Keratinocyte (primary cell): ENCODE measurements at regions not wholly inside any gene's neighbourhood (a gene's known extent, or its start where the extent isn't known, plus 50 kb on each side); places are given as distances from the start of the nearest gene placed in this dataset.

Experiments
- DNase-seq: peaks from one replicate; pipeline ENCODE4 v3.0.0-alpha.2; 2011; ENCODE audit warnings: low read depth, missing footprints, low spot score
- FAIRE-seq: peaks from 2 replicates; lab custom pipeline; 2011; peaks lifted over from hg19 to GRCh38; lab: Jason Lieb, UNC
- H2AFZ ChIP-seq: 2 replicates; pipeline ENCODE4 v1.6.0; 2012; ENCODE audit warnings: low read length, control low read depth, inconsistent platforms; ENCODE audit not compliant: control insufficient read depth
- H3K27ac ChIP-seq: 2 replicates; pipeline ENCODE4 v1.5.1; 2011; ENCODE audit warnings: low read length; ENCODE audit not compliant: control insufficient read depth, insufficient read depth
- H3K27me3 ChIP-seq: 3 replicates; pipeline ENCODE4 v1.6.0; 2011; ENCODE audit warnings: low read length; ENCODE audit not compliant: control insufficient read depth, insufficient read depth; ENCODE audit errors: extremely low read depth
- H3K36me3 ChIP-seq, 2 experiments: 2 replicates in 1 of 2; 3 replicates in 1 of 2; pipeline ENCODE4 v1.5.1; 2011; ENCODE audit warnings: low read length in 2 of 2, mild to moderate bottlenecking in 1 of 2; ENCODE audit not compliant: control insufficient read depth in 2 of 2, insufficient read depth in 2 of 2; ENCODE audit errors: extremely low read depth in 1 of 2
- H3K4me1 ChIP-seq: 3 replicates; pipeline ENCODE4 v1.5.1; 2011; ENCODE audit warnings: low read length; ENCODE audit not compliant: control insufficient read depth, insufficient read depth; ENCODE audit errors: extremely low read depth
- H3K4me2 ChIP-seq: 3 replicates; pipeline ENCODE4 v1.6.0; 2011; ENCODE audit warnings: low read depth, low read length; ENCODE audit not compliant: control insufficient read depth, insufficient read depth; ENCODE audit errors: extremely low read depth
- H3K4me3 ChIP-seq, 3 experiments: fragments of 200-600 bp in 1 of 3; sonication (generic) in 1 of 3; 2 replicates in 2 of 3; 3 replicates in 1 of 3; pipeline ENCODE4 v1.5.1; 2011 to 2016; ENCODE audit warnings: low read length in 3 of 3, mild to moderate bottlenecking in 3 of 3, control low read depth in 2 of 3, inconsistent platforms in 1 of 3, low read depth in 1 of 3, mixed read lengths in 1 of 3, mixed run types in 1 of 3, moderate library complexity in 1 of 3; ENCODE audit not compliant: control insufficient read depth in 2 of 3, insufficient read depth in 2 of 3; ENCODE audit errors: extremely low read depth in 1 of 3
- H3K79me2 ChIP-seq: 2 replicates; pipeline ENCODE4 v1.6.0; 2012; ENCODE audit warnings: low read length; ENCODE audit not compliant: control insufficient read depth, insufficient read depth
- H3K9ac ChIP-seq: 3 replicates; pipeline ENCODE4 v1.6.0; 2011; ENCODE audit warnings: low read length; ENCODE audit not compliant: control insufficient read depth, insufficient read depth; ENCODE audit errors: extremely low read depth
- H3K9me1 ChIP-seq: 3 replicates; pipeline ENCODE4 v1.6.0; 2011; ENCODE audit warnings: low read length; ENCODE audit not compliant: control insufficient read depth, insufficient read depth; ENCODE audit errors: extremely low read depth
- H3K9me3 ChIP-seq: 2 replicates; pipeline ENCODE4 v1.5.1; 2012; ENCODE audit warnings: low read depth, low read length; ENCODE audit not compliant: control insufficient read depth
- H4K20me1 ChIP-seq: 3 replicates; pipeline ENCODE4 v1.6.0; 2011; ENCODE audit warnings: low read length; ENCODE audit not compliant: control insufficient read depth, insufficient read depth; ENCODE audit errors: extremely low read depth
- EZH2 ChIP-seq: IDR thresholded peaks from one replicate; pipeline ENCODE4 v1.6.1; 2012; ENCODE audit warnings: inconsistent platforms, mild to moderate bottlenecking, low read length, moderate library complexity
- dilution Hi-C: fragments of 300-500 bp; cut with MboI; formaldehyde crosslinking; loops from one replicate; pipeline ENCODE4 v1.7.0; 2020; ENCODE audit warnings: low sequenced_read_pairs; ENCODE audit not compliant: extremely low pct_ligation_motif_present
- TF ChIP-seq, protein P1 (sequence below), 3 experiments: IDR thresholded peaks in 1 of 3; conservative IDR thresholded peaks in 1 of 3; optimal IDR thresholded peaks in 1 of 3; 2 replicates in 2 of 3; 3 replicates in 1 of 3; pipeline versions ENCODE3 to v1.5.1; 2011; ENCODE audit warnings: low read length in 3 of 3, mild to moderate bottlenecking in 3 of 3, moderate library complexity in 2 of 3, control low read depth in 1 of 3, inconsistent platforms in 1 of 3; ENCODE audit not compliant: insufficient read depth in 2 of 3; ENCODE audit errors: extremely low read depth in 1 of 3

DNA sequence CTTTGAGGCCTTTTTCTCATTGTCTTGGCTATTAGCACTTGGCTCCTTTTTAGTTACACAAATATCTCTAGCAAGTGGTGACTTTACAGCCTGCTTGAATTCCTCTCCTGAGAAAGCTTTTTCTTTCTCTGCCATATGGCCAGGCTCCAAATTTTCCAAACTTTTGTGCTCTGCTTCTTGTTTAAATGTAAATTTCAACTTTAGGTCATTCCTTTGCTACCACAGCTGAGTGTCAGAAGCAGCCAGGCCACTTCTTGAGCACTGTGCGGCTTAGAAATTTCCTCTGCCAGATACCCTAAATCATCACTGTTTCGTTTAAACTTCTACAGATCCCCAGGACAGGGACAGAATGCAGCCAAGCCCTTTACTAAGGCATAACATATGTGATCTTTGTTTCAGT lies 222.4 kb downstream of the FBXO8 start:
- no peak for TF ChIP-seq EZH2
- TF ChIP-seq, protein P1, sequence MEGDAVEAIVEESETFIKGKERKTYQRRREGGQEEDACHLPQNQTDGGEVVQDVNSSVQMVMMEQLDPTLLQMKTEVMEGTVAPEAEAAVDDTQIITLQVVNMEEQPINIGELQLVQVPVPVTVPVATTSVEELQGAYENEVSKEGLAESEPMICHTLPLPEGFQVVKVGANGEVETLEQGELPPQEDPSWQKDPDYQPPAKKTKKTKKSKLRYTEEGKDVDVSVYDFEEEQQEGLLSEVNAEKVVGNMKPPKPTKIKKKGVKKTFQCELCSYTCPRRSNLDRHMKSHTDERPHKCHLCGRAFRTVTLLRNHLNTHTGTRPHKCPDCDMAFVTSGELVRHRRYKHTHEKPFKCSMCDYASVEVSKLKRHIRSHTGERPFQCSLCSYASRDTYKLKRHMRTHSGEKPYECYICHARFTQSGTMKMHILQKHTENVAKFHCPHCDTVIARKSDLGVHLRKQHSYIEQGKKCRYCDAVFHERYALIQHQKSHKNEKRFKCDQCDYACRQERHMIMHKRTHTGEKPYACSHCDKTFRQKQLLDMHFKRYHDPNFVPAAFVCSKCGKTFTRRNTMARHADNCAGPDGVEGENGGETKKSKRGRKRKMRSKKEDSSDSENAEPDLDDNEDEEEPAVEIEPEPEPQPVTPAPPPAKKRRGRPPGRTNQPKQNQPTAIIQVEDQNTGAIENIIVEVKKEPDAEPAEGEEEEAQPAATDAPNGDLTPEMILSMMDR (optimal IDR thresholded peaks at IDR 0.05 in 1 of 3, IDR thresholded peaks at IDR 0.05 in 1 of 3, conservative IDR thresholded peaks at IDR 0.05 in 1 of 3; ENCODE audit: extremely low read depth in 1 of 3, insufficient read depth in 2 of 3, low read length in 3 of 3): no peak
- Histone ChIP-seq H3K27ac (no peak overlapping the region), H4K20me1 (no peaks in the 10 kb centered on the region), H3K9me1 (no peaks in the 10 kb centered on the region), H3K36me3 (no peaks in the 10 kb centered on the region), H3K9me3 (no peaks in the 10 kb centered on the region), H3K4me3 (no peak overlapping the region), H3K9ac (no peak overlapping the region), H3K27me3 (no peaks in the 10 kb centered on the region), H2AFZ (no peak overlapping the region), H3K4me1 (no peaks in the 10 kb centered on the region), H3K4me2 (no peak overlapping the region), H3K79me2 (no peaks in the 10 kb centered on the region)
- DNase-seq (no peak), FAIRE-seq (no peak)
- dilution Hi-C loops: no loop called here

DNA sequence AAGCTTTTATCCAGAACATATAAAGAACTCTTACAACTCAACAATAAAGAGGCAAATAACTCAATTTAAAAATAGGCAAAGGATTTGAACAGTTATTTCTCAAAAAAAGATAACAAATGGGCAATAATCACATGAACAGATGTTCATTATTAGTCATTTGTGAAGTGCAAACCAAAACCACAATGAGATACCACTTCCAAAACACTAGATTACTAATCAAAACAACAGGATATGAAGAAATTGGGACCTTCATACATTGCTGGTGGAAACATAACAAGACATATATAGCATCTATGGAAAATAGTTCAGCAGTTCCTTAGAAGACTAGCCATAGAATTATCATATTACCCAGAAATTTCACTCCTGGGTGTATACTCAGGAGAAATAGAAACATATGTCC lies 224.6 kb downstream of the FBXO8 start:
- dilution Hi-C loops: no loop called here
- no peak for TF ChIP-seq EZH2
- TF ChIP-seq, protein P1 (optimal IDR thresholded peaks at IDR 0.05 in 1 of 3, IDR thresholded peaks at IDR 0.05 in 1 of 3, conservative IDR thresholded peaks at IDR 0.05 in 1 of 3; ENCODE audit: extremely low read depth in 1 of 3, insufficient read depth in 2 of 3, low read length in 3 of 3): no peak
- FAIRE-seq: no peak

More for the DNA sequence above, 224.6 kb downstream of the FBXO8 start:
- DNase-seq: no peak
- Histone ChIP-seq H3K9me3 (no peaks in the 10 kb centered on the region), H2AFZ (no peak overlapping the region), H4K20me1 (no peaks in the 10 kb centered on the region), H3K4me2 (no peak overlapping the region), H3K27ac (no peak overlapping the region), H3K27me3 (no peaks in the 10 kb centered on the region), H3K9ac (no peak overlapping the region), H3K9me1 (no peaks in the 10 kb centered on the region), H3K36me3 (no peaks in the 10 kb centered on the region), H3K79me2 (no peaks in the 10 kb centered on the region), H3K4me1 (no peaks in the 10 kb centered on the region), H3K4me3 (no peak overlapping the region)
